ENCODE measurements at regions not wholly inside any gene's neighbourhood (a gene's known extent, or its start where the extent isn't known, plus 50 kb on each side); places are given as distances from the start of the nearest gene placed in this dataset.

DNA sequence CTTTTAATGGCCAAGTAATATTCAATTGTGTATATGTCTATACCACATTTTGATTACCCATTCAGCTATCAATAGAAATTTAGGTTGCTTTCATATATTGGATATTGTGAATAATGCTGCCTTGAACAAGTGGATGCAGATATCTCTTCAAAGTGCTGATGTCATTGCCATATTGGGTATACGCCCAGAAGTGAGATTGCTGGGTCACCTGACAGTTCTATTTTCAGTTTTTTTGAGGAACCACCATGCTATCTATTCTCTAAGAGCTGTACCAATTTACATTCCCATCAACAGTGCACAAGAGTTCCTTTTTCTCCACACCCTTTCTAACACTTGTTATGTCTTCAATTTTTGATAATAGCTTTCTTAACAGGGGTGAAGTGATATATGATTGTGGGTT lies 306.9 kb downstream of the ZNF516 start:
- TF ChIP-seq, protein P1, sequence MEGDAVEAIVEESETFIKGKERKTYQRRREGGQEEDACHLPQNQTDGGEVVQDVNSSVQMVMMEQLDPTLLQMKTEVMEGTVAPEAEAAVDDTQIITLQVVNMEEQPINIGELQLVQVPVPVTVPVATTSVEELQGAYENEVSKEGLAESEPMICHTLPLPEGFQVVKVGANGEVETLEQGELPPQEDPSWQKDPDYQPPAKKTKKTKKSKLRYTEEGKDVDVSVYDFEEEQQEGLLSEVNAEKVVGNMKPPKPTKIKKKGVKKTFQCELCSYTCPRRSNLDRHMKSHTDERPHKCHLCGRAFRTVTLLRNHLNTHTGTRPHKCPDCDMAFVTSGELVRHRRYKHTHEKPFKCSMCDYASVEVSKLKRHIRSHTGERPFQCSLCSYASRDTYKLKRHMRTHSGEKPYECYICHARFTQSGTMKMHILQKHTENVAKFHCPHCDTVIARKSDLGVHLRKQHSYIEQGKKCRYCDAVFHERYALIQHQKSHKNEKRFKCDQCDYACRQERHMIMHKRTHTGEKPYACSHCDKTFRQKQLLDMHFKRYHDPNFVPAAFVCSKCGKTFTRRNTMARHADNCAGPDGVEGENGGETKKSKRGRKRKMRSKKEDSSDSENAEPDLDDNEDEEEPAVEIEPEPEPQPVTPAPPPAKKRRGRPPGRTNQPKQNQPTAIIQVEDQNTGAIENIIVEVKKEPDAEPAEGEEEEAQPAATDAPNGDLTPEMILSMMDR (IDR thresholded peaks at IDR 0.05) = no peak
- H3K4me3 ChIP-seq = no peak overlapping the region
- H3K9me3 ChIP-seq = peaks cover 0 to 4% of the 10 kb centered on the region in 2 donors
- intact Hi-C loops (cut with DNase I) = no loop called here
- no peak overlapping the region for H3K27ac ChIP-seq
- no peaks in the 10 kb centered on the region for H3K27me3 ChIP-seq
- no peaks in the 10 kb centered on the region for H3K4me1 ChIP-seq
- H3K36me3 ChIP-seq = no peaks in the 10 kb centered on the region
- no peak for DNase-seq (ENCODE audit: low spot score in 2 of 2)

DNA sequence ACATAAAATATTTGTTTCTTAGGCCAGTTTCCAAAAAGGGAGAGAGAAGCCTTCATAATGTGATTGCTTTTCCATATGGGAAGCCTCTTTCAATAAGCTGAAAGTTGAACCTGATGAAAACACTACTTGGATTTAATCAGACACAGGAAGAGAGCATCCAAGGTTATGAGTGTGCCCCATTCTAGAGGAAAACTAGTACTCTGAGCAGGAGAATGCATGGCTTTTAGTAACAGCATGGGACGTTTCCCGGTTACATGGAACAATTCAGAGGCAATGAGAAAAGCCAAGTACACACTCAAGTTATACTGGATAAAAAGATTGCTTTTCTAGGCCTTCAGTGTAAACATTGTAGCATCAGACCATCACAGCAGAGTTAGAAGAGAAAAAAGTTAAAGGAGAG lies 315.8 kb downstream of the ZNF516 start:
- DNase-seq (ENCODE audit: low spot score in 2 of 2) = no peak
- no peaks in the 10 kb centered on the region for H3K4me1 ChIP-seq
- TF ChIP-seq, protein P1 (IDR thresholded peaks at IDR 0.05) = no peak
- H3K27ac ChIP-seq = no peak overlapping the region
- intact Hi-C loops (cut with DNase I) = no loop called here
- no peaks in the 10 kb centered on the region for H3K9me3 ChIP-seq
- no peaks in the 10 kb centered on the region for H3K36me3 ChIP-seq
- H3K27me3 ChIP-seq = no peaks in the 10 kb centered on the region
- H3K4me3 ChIP-seq = no peak overlapping the region

DNA sequence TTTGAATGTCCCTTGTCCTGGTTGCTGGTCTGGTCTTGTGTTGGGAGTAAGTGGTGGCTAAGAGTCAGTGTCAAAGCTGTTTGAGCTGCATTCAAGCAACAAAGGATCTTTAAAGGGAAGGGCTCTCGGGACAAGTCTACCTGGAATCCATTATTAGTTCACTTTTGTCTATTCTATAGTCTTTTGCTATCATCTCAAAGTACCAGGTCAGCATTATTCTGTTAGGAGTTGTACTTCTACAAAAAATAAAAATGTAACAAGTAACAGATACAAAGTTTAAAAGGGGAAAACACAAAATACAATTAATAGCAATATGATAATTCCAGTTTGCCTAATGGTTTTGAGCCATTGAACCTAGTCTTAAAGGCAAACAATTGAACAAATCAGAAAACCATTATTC lies 317.9 kb downstream of the ZNF516 start:
- H3K9me3 ChIP-seq = no peaks in the 10 kb centered on the region
- no peaks in the 10 kb centered on the region for H3K36me3 ChIP-seq
- DNase-seq (ENCODE audit: low spot score in 2 of 2) = no peak
- H3K4me1 ChIP-seq = no peaks in the 10 kb centered on the region
- TF ChIP-seq, protein P1 (IDR thresholded peaks at IDR 0.05) = no peak
- intact Hi-C loops (cut with DNase I) = no loop called here
- no peak overlapping the region for H3K4me3 ChIP-seq
- no peaks in the 10 kb centered on the region for H3K27me3 ChIP-seq
- no peak overlapping the region for H3K27ac ChIP-seq

DNA sequence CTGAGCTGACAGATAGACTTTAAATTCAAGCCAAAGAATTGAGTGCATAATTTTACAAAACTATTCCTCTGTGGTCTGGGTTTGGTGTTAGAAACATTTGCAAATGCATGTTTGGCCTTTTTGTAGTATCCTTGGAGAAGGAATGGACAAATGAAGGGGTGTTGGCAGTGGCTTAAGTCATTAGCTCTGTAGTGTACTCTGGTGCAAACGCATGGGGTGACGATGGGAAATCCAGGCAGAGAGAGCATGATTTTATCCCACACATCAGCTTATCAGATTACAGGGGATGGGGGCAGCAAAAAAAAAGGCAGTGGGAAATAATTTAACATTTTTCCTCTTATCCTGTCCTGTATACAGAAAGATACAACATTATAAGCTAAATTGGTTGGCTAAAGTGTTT lies 320.6 kb downstream of the ZNF516 start:
- TF ChIP-seq, protein P1 (IDR thresholded peaks at IDR 0.05) = no peak
- Histone ChIP-seq H3K4me1 (no peaks in the 10 kb centered on the region), H3K36me3 (no peaks in the 10 kb centered on the region), H3K4me3 (no peak overlapping the region), H3K27ac (no peak overlapping the region), H3K9me3 (no peaks in the 10 kb centered on the region), H3K27me3 (no peaks in the 10 kb centered on the region)
- no peak for DNase-seq (ENCODE audit: low spot score in 2 of 2)
- intact Hi-C loops (cut with DNase I) = no loop called here

DNA sequence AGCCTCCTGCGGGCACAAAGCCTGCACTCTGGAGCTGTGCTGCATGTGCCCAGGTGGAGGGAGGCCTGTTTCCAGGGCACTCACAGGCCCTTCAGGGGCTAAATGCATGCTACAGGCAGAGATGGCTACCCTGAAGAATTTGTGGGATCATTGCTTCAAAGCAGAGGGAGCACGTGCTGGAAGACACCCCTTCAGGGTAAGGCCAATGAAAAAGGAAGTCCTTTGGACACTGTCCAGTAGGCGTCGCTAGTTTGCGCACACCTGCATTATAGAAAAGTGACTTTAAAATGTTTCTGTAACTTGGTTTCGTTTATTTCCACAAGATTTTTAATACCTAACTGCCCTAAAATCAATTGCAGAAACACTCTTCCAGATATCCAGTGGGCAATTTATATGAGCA lies 325.3 kb downstream of the ZNF516 start:
- no peak overlapping the region for H3K27ac ChIP-seq
- no peak for DNase-seq (ENCODE audit: low spot score in 2 of 2)
- no peaks in the 10 kb centered on the region for H3K36me3 ChIP-seq
- H3K27me3 ChIP-seq = no peaks in the 10 kb centered on the region
- no peak overlapping the region for H3K4me3 ChIP-seq
- no peaks in the 10 kb centered on the region for H3K4me1 ChIP-seq
- no peaks in the 10 kb centered on the region for H3K9me3 ChIP-seq
- TF ChIP-seq, protein P1 (IDR thresholded peaks at IDR 0.05) = no peak
- intact Hi-C loops (cut with DNase I) = no loop called here

All from ascending aorta (tissue), 2 donors.